ENCODE measurements at regions not wholly inside any gene's neighbourhood (a gene's known extent, or its start where the extent isn't known, plus 50 kb on each side); places are given as distances from the start of the nearest gene placed in this dataset.

DNA sequence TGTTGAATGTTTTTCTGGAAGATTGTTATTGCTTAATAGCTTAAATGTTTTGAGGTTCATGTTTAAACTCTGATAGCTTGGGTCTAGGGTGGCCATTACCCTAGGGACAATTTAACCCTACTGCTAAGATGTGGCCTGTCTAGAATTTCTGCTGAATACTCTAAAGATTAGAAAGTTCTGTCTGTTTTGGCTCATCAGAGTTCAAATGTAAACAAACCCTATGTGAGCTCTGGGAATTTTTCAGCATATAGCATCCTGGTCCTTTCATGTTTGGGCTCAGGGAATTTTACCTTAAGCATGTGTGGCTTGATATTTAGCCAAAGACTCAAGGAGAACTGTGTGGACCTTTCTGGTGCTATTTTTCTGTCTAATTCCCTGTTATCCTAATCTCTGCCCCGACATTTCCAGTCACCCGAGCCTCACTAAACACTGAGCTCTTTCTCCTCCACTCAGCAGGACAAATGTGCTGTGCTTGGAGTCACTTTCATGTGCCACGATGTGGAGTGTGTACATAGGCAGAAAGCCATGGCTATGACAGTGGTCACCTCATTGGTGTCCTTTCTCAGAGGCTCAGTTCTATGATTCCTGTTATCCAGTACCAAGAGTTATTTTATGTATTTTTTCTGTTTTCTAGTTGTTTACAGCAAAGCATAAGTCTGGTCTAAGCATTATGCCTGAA is 492.5 kb upstream of the SPHKAP start:
- H3K27ac ChIP-seq (ENCODE audit: low read length): no peak overlapping the region
- ChIA-PET CTCF (no interaction called here), POLR2A (no interaction called here)
- ATAC-seq: no peak
- in situ Hi-C loops (cut with HindIII; ENCODE audit: low pct_unique_long_range_greater_than_20kb, low sequenced_read_pairs): no loop called here
- no TSS peak for BruUV-seq (replicated peaks)
- H3K4me1 ChIP-seq (ENCODE audit: control insufficient read depth, insufficient read depth, low read length): no peaks in the 10 kb centered on the region
- no peaks in the 10 kb centered on the region for H3K36me3 ChIP-seq (ENCODE audit: control insufficient read depth, insufficient read depth, low read length)
- H3K4me3 ChIP-seq (ENCODE audit: low read depth in 2 of 2, low read length in 2 of 2): no peak overlapping the region
- TF ChIP-seq POLR2AphosphoS5 (IDR thresholded peaks at IDR 0.05; ENCODE audit: low read depth, low read length) (no peak), TCF7L2 (IDR thresholded peaks at IDR 0.05; ENCODE audit: low read depth, low read length) (no peak), SIN3A (IDR thresholded peaks at IDR 0.05; ENCODE audit: borderline replicate concordance, insufficient read depth, low read depth, low read length) (no peak), CTCF (IDR thresholded peaks at IDR 0.05) (no peak)
- TF ChIP-seq, protein P1, sequence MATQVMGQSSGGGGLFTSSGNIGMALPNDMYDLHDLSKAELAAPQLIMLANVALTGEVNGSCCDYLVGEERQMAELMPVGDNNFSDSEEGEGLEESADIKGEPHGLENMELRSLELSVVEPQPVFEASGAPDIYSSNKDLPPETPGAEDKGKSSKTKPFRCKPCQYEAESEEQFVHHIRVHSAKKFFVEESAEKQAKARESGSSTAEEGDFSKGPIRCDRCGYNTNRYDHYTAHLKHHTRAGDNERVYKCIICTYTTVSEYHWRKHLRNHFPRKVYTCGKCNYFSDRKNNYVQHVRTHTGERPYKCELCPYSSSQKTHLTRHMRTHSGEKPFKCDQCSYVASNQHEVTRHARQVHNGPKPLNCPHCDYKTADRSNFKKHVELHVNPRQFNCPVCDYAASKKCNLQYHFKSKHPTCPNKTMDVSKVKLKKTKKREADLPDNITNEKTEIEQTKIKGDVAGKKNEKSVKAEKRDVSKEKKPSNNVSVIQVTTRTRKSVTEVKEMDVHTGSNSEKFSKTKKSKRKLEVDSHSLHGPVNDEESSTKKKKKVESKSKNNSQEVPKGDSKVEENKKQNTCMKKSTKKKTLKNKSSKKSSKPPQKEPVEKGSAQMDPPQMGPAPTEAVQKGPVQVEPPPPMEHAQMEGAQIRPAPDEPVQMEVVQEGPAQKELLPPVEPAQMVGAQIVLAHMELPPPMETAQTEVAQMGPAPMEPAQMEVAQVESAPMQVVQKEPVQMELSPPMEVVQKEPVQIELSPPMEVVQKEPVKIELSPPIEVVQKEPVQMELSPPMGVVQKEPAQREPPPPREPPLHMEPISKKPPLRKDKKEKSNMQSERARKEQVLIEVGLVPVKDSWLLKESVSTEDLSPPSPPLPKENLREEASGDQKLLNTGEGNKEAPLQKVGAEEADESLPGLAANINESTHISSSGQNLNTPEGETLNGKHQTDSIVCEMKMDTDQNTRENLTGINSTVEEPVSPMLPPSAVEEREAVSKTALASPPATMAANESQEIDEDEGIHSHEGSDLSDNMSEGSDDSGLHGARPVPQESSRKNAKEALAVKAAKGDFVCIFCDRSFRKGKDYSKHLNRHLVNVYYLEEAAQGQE (IDR thresholded peaks at IDR 0.05; ENCODE audit: insufficient read depth in 1 of 2, low read depth in 2 of 2, low read length in 1 of 2): no peak
- no peaks in the 10 kb centered on the region for H3K9me3 ChIP-seq (ENCODE audit: control insufficient read depth, insufficient read depth, low read depth, low read length)
- intact Hi-C loops (cut with micrococcal nuclease; ENCODE audit: unreplicated experiment): no loop called here
- no peak for DNase-seq (ENCODE audit: low read depth, low spot score)
- no peaks in the 10 kb centered on the region for H3K27me3 ChIP-seq (ENCODE audit: control insufficient read depth, insufficient read depth, low read length)

- CTCF ChIA-PET: no interaction called here
- Histone ChIP-seq H3K36me3 (ENCODE audit: control insufficient read depth, insufficient read depth, low read length) (no peaks in the 10 kb centered on the region), H3K27ac (ENCODE audit: low read length) (no peak overlapping the region), H3K9me3 (ENCODE audit: control insufficient read depth, insufficient read depth, low read depth, low read length) (no peaks in the 10 kb centered on the region), H3K27me3 (ENCODE audit: control insufficient read depth, insufficient read depth, low read length) (no peaks in the 10 kb centered on the region), H3K4me3 (ENCODE audit: low read depth in 2 of 2, low read length in 2 of 2) (no peak overlapping the region), H3K4me1 (ENCODE audit: control insufficient read depth, insufficient read depth, low read length) (no peaks in the 10 kb centered on the region)
- intact Hi-C loops (cut with micrococcal nuclease; ENCODE audit: unreplicated experiment) (no loop called here), in situ Hi-C loops (cut with HindIII; ENCODE audit: low pct_unique_long_range_greater_than_20kb, low sequenced_read_pairs) (no loop called here)
- no peak for ATAC-seq
- POLR2A ChIA-PET: no interaction called here
- no TSS peak for BruUV-seq (replicated peaks)
- TF ChIP-seq POLR2AphosphoS5 (IDR thresholded peaks at IDR 0.05; ENCODE audit: low read depth, low read length) (no peak), SIN3A (IDR thresholded peaks at IDR 0.05; ENCODE audit: borderline replicate concordance, insufficient read depth, low read depth, low read length) (no peak), TCF7L2 (IDR thresholded peaks at IDR 0.05; ENCODE audit: low read depth, low read length) (no peak), CTCF (IDR thresholded peaks at IDR 0.05) (no peak)
- TF ChIP-seq, protein P1 (IDR thresholded peaks at IDR 0.05; ENCODE audit: insufficient read depth in 1 of 2, low read depth in 2 of 2, low read length in 1 of 2): no peak
- DNase-seq (ENCODE audit: low read depth, low spot score): no peak
Observed at GRCh38 chr2:228669690-228670089, 488.2 kb upstream of the SPHKAP start.

All from Panc1 (cell line).